Panc1 (cell line): ENCODE measurements at regions not wholly inside any gene's neighbourhood (a gene's known extent, or its start where the extent isn't known, plus 50 kb on each side); places are given as distances from the start of the nearest gene placed in this dataset.

ENCODE experiments used
- ATAC-seq: fragments of 200-7000 bp; cut with Tn5 transposase; 2 replicates; pipeline ENCODE4 v1.9.1; 2020; ENCODE audit warnings: mild to moderate bottlenecking, moderate library complexity
- BruUV-seq: library from RNA; stranded (reverse); fragments of 400-500 nt; replicated peaks from 2 replicates; lab custom pipeline; 2021; lab: Mats Ljungman, UMichigan
- CTCF ChIA-PET: fragments of 300-600 bp; sonication (Branson Sonifier 250); formaldehyde crosslinking; loops from one replicate; lab custom pipeline; 2022; ENCODE audit warnings: antibody characterized with exemption; lab: Charles Lee
- POLR2A ChIA-PET: fragments of 300-600 bp; sonication (Branson Sonifier 250); formaldehyde crosslinking; loops from one replicate; lab custom pipeline; 2022; ENCODE audit warnings: antibody characterized with exemption; lab: Charles Lee
- DNase-seq: peaks from one replicate; pipeline ENCODE4 v3.0.0-alpha.2; 2010; ENCODE audit warnings: low read depth, low spot score
- H3K27ac ChIP-seq: 2 replicates; pipeline ENCODE4 v1.5.1; 2011; ENCODE audit warnings: mild to moderate bottlenecking, low read length, inconsistent platforms
- H3K27me3 ChIP-seq: fragments of 200-500 bp; sonication (Bioruptor generic); 2 replicates; pipeline ENCODE4 v1.6.0; 2014; ENCODE audit warnings: low read length, inconsistent platforms; ENCODE audit not compliant: control insufficient read depth, insufficient read depth
- H3K36me3 ChIP-seq: fragments of 200-500 bp; sonication (Bioruptor generic); 2 replicates; pipeline ENCODE4 v1.5.1; 2014; ENCODE audit warnings: inconsistent platforms, mild to moderate bottlenecking, low read length, moderate library complexity; ENCODE audit not compliant: control insufficient read depth, insufficient read depth
- H3K4me1 ChIP-seq: 2 replicates; pipeline ENCODE4 v1.5.1; 2011; ENCODE audit warnings: inconsistent platforms, mild to moderate bottlenecking, low read length, moderate library complexity; ENCODE audit not compliant: control insufficient read depth, insufficient read depth
- H3K4me3 ChIP-seq, 2 experiments: 2 replicates each; pipeline ENCODE4 v1.5.1; 2011 to 2012; ENCODE audit warnings: low read depth in 2 of 2, low read length in 2 of 2, mild to moderate bottlenecking in 2 of 2, inconsistent platforms in 1 of 2, moderate library complexity in 1 of 2
- H3K9me3 ChIP-seq: fragments of 200-500 bp; sonication (Bioruptor generic); 2 replicates; pipeline ENCODE4 v1.5.1; 2014; ENCODE audit warnings: low read depth, mild to moderate bottlenecking, inconsistent platforms, low read length, moderate library complexity; ENCODE audit not compliant: control insufficient read depth, insufficient read depth
- CTCF ChIP-seq: fragments of 450-650 bp; IDR thresholded peaks from 2 replicates; pipeline ENCODE4 v1.5.1; 2017; ENCODE audit warnings: mild to moderate bottlenecking
- POLR2AphosphoS5 ChIP-seq: IDR thresholded peaks from 2 replicates; pipeline ENCODE4 v1.6.1; 2012; ENCODE audit warnings: mild to moderate bottlenecking, low read depth, low read length, moderate library complexity
- SIN3A ChIP-seq: IDR thresholded peaks from 2 replicates; pipeline ENCODE4 v1.6.1; 2012; ENCODE audit warnings: low read depth, mild to moderate bottlenecking, low read length, moderate library complexity, borderline replicate concordance; ENCODE audit not compliant: insufficient read depth
- TCF7L2 ChIP-seq: IDR thresholded peaks from 2 replicates; pipeline ENCODE4 v1.6.1; 2011; ENCODE audit warnings: mild to moderate bottlenecking, low read depth, low read length, inconsistent platforms
- in situ Hi-C: cut with HindIII; loops from 2 replicates; pipeline ENCODE4 v1.10.0; 2016; ENCODE audit warnings: low sequenced_read_pairs, low pct_unique_long_range_greater_than_20kb
- intact Hi-C: fragments of 100-400 bp; cut with micrococcal nuclease; formaldehyde crosslinking; loops from one replicate; pipeline ENCODE4 v1.10.0; 2022; ENCODE audit not compliant: unreplicated experiment
- TF ChIP-seq, protein P1 (sequence below), 2 experiments: IDR thresholded peaks; 2 replicates each; pipeline ENCODE4 v1.6.1; 2011 to 2012; ENCODE audit warnings: low read depth in 2 of 2, control low read depth in 1 of 2, low read length in 1 of 2, mild to moderate bottlenecking in 1 of 2, moderate library complexity in 1 of 2; ENCODE audit not compliant: insufficient read depth in 1 of 2

DNA sequence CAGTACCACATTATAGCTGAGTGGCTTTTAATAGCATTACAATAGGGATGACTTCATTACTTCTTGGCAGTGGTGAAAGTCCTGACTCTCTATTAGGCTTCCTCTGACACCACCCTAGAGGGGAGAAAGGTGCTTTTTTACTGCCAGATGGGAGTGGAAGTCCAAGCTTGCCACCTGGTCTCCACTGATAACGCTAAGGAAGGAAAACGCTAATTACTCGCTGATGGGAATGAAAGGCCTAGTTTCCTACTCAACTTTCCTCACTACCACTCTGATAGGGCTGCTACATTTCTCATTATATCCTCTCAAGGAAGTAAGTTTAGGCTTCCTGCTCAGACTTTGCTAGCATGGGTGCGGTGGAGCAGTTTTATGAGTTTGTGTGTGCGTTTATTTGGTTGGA, 62.3 kb upstream of the PAGE3 start:
- Histone ChIP-seq H3K27me3 (no peaks in the 10 kb centered on the region), H3K4me1 (no peaks in the 10 kb centered on the region), H3K27ac (no peak overlapping the region), H3K36me3 (no peaks in the 10 kb centered on the region), H3K9me3 (no peaks in the 10 kb centered on the region), H3K4me3 (no peak overlapping the region)
- intact Hi-C loops: no loop called here
- ChIA-PET POLR2A (no interaction called here), CTCF (no interaction called here)
- no peak for DNase-seq
- in situ Hi-C loops: no loop called here
- TF ChIP-seq POLR2AphosphoS5 (no peak), SIN3A (no peak), TCF7L2 (no peak), CTCF (no peak)
- TF ChIP-seq, protein P1, sequence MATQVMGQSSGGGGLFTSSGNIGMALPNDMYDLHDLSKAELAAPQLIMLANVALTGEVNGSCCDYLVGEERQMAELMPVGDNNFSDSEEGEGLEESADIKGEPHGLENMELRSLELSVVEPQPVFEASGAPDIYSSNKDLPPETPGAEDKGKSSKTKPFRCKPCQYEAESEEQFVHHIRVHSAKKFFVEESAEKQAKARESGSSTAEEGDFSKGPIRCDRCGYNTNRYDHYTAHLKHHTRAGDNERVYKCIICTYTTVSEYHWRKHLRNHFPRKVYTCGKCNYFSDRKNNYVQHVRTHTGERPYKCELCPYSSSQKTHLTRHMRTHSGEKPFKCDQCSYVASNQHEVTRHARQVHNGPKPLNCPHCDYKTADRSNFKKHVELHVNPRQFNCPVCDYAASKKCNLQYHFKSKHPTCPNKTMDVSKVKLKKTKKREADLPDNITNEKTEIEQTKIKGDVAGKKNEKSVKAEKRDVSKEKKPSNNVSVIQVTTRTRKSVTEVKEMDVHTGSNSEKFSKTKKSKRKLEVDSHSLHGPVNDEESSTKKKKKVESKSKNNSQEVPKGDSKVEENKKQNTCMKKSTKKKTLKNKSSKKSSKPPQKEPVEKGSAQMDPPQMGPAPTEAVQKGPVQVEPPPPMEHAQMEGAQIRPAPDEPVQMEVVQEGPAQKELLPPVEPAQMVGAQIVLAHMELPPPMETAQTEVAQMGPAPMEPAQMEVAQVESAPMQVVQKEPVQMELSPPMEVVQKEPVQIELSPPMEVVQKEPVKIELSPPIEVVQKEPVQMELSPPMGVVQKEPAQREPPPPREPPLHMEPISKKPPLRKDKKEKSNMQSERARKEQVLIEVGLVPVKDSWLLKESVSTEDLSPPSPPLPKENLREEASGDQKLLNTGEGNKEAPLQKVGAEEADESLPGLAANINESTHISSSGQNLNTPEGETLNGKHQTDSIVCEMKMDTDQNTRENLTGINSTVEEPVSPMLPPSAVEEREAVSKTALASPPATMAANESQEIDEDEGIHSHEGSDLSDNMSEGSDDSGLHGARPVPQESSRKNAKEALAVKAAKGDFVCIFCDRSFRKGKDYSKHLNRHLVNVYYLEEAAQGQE (IDR thresholded peaks at IDR 0.05; ENCODE audit: insufficient read depth in 1 of 2, low read depth in 2 of 2, low read length in 1 of 2): no peak
- BruUV-seq: no TSS peak
- ATAC-seq: no peak

GRCh38 chrX:55335296-55335695, 70.6 kb upstream of the PAGE3 start:
- H3K27ac ChIP-seq: no peak overlapping the region
- POLR2A ChIA-PET: no interaction called here
- no peak for TF ChIP-seq SIN3A
- no peak for TF ChIP-seq CTCF
- no peak for TF ChIP-seq POLR2AphosphoS5
- TF ChIP-seq, protein P1 (IDR thresholded peaks at IDR 0.05; ENCODE audit: insufficient read depth in 1 of 2, low read depth in 2 of 2, low read length in 1 of 2): no peak
- no peak for TF ChIP-seq TCF7L2
- intact Hi-C loops: no loop called here
- no peaks in the 10 kb centered on the region for H3K27me3 ChIP-seq
- no peak for DNase-seq
- in situ Hi-C loops: no loop called here
- no peak overlapping the region for H3K4me3 ChIP-seq
- CTCF ChIA-PET: no interaction called here
- H3K36me3 ChIP-seq: no peaks in the 10 kb centered on the region
- no peak for ATAC-seq
- no peaks in the 10 kb centered on the region for H3K4me1 ChIP-seq
- no peaks in the 10 kb centered on the region for H3K9me3 ChIP-seq
- BruUV-seq: no TSS peak
